Left lung (tissue), 4 donors: ENCODE measurements at regions not wholly inside any gene's neighbourhood (a gene's known extent, or its start where the extent isn't known, plus 50 kb on each side); places are given as distances from the start of the nearest gene placed in this dataset.
"Not testable (repeated sequence)": the region's sequence is repeated elsewhere in the genome, so short reads cannot be mapped to it uniquely, and the experiment has no call there.

Experiments used
- ATAC-seq: fragments of 200-7000 bp; cut with Tn5 transposase; one replicate; pipeline ENCODE4 v1.9.1; 2020; ENCODE audit warnings: moderate library complexity
- DNase-seq, 4 donors: peaks; one replicate each; pipeline ENCODE4 v3.0.0-alpha.2; 2013 to 2020
- H3K27ac ChIP-seq, 2 donors: fragments of 200-600 bp; sonication (generic) in 1 of 2; one replicate each; pipeline versions ENCODE4 v1.5.0 to v1.8.0; 2020 to 2021
- H3K27me3 ChIP-seq, 2 donors: fragments of 200-600 bp; sonication (generic) in 1 of 2; one replicate each; pipeline versions ENCODE4 v1.5.0 to v1.8.0; 2020 to 2021
- H3K36me3 ChIP-seq, 2 donors: fragments of 200-600 bp; sonication (generic) in 1 of 2; one replicate each; pipeline versions ENCODE4 v1.5.0 to v1.8.0; 2020 to 2021
- H3K4me1 ChIP-seq, 2 donors: fragments of 200-600 bp; one replicate each; pipeline ENCODE4 v1.8.0; 2021
- H3K4me3 ChIP-seq, 2 donors: fragments of 200-600 bp; sonication (generic) in 1 of 2; one replicate each; pipeline versions ENCODE4 v1.5.0 to v1.8.0; 2020 to 2021; ENCODE audit warnings: mild to moderate bottlenecking in 1 of 2
- H3K9me3 ChIP-seq, 2 donors: fragments of 200-600 bp; sonication (generic) in 1 of 2; one replicate each; pipeline versions ENCODE4 v1.5.0 to v1.8.0; 2020 to 2021
- intact Hi-C, 2 donors: fragments of 100-400 bp; cut with DNase I; formaldehyde crosslinking; loops; one replicate each; pipeline versions ENCODE4 v1.11.2 to v1.14.2; 2022
- TF ChIP-seq, protein P1 (sequence below), 2 donors: fragments of 200-600 bp; sonication (generic) in 1 of 2; IDR thresholded peaks; one replicate each; pipeline versions ENCODE4 v1.5.0 to v1.8.0; 2021; ENCODE audit warnings: antibody characterized with exemption in 2 of 2
- donor health status: DM: no; HTN: yes; CAD: no.
- donor health status: DM: no; HTN: no; CAD: no.

DNA sequence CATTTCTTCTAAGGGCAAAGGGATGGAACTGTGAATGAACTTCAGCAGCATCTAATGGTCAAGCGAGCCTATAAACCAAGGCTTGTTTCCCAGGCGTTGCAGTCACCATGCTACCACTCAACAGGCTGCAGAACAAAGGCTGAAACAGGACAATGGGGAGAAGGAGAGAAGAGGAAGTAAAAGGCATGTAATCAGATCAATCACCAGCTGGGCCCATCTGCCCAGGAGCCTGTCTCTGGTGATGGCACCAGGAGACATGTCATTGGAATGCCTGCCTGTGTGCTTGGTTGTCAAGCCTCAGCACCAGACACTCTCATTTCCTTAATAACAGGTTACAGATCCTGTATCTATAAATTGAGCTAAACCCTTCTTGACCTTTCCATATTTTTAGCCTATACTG lies 81.7 kb upstream of the UMPS start:
- Histone ChIP-seq H3K4me1 (no peaks in the 10 kb centered on the region), H3K9me3 (no peaks in the 10 kb centered on the region), H3K4me3 (no peak overlapping the region), H3K27ac (no peak overlapping the region), H3K27me3 (no peaks in the 10 kb centered on the region), H3K36me3 (peaks cover 0 to 5% of the 10 kb centered on the region in 2 donors)
- intact Hi-C loops = no loop called here
- DNase-seq (no peak), ATAC-seq (no peak)
- TF ChIP-seq, protein P1, sequence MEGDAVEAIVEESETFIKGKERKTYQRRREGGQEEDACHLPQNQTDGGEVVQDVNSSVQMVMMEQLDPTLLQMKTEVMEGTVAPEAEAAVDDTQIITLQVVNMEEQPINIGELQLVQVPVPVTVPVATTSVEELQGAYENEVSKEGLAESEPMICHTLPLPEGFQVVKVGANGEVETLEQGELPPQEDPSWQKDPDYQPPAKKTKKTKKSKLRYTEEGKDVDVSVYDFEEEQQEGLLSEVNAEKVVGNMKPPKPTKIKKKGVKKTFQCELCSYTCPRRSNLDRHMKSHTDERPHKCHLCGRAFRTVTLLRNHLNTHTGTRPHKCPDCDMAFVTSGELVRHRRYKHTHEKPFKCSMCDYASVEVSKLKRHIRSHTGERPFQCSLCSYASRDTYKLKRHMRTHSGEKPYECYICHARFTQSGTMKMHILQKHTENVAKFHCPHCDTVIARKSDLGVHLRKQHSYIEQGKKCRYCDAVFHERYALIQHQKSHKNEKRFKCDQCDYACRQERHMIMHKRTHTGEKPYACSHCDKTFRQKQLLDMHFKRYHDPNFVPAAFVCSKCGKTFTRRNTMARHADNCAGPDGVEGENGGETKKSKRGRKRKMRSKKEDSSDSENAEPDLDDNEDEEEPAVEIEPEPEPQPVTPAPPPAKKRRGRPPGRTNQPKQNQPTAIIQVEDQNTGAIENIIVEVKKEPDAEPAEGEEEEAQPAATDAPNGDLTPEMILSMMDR (IDR thresholded peaks at IDR 0.05) = no peak

GRCh38 chr3:124650798-124651197 lies 79.5 kb upstream of the UMPS start:
- Histone ChIP-seq H3K4me3 (no peak overlapping the region), H3K27ac (no peak overlapping the region), H3K27me3 (no peaks in the 10 kb centered on the region), H3K9me3 (no peaks in the 10 kb centered on the region), H3K36me3 (peaks cover 0 to 5% of the 10 kb centered on the region in 2 donors), H3K4me1 (no peaks in the 10 kb centered on the region)
- ATAC-seq (no peak), DNase-seq (no peak)
- TF ChIP-seq, protein P1 (IDR thresholded peaks at IDR 0.05) = no peak
- intact Hi-C loops = no loop called here

- H3K4me3 ChIP-seq, H3K27ac ChIP-seq, intact Hi-C loops, H3K4me1 ChIP-seq, DNase-seq, H3K36me3 ChIP-seq, ATAC-seq, H3K9me3 ChIP-seq, H3K27me3 ChIP-seq: not testable (repeated sequence)
Observed at GRCh38 chr3:124651416-124651815, 78.8 kb upstream of the UMPS start.

DNA sequence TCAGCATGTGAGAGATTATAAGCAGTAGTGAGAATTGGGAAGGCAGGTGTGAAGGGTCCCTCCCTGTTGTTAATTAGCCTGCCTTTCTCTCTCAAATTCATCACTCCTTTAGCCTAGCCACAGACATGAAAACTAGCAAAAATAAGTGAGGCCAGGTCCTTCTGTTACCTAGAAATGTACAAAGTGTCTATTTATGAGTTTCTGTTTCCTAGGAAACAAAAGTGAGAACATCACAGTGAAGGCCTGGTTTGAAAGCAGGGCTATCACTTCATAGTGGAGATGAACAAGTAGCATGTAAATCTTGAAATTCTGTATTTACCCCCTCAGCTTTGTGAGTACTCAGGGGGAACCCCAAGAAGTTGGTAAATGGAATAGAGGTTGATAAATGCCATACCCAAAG lies 78.2 kb upstream of the UMPS start:
- no peak overlapping the region for H3K27ac ChIP-seq
- TF ChIP-seq, protein P1 (IDR thresholded peaks at IDR 0.05) = no peak
- intact Hi-C loops = no loop called here
- H3K4me1 ChIP-seq = no peaks in the 10 kb centered on the region
- DNase-seq = no peak
- no peak overlapping the region for H3K4me3 ChIP-seq
- no peaks in the 10 kb centered on the region for H3K9me3 ChIP-seq
- no peaks in the 10 kb centered on the region for H3K27me3 ChIP-seq
- peaks cover 0 to 5% of the 10 kb centered on the region in 2 donors for H3K36me3 ChIP-seq
- no peak for ATAC-seq

GRCh38 chr3:124653071-124653796 lies 77.0 kb upstream of the UMPS start:
- peaks cover 0 to 12% of the 10 kb centered on the region in 2 donors for H3K36me3 ChIP-seq
- TF ChIP-seq, protein P1 (IDR thresholded peaks at IDR 0.05) = no peak
- ATAC-seq = no peak
- intact Hi-C loops = no loop called here
- H3K27me3 ChIP-seq = no peaks in the 10 kb centered on the region
- H3K9me3 ChIP-seq = no peaks in the 10 kb centered on the region
- no peak overlapping the region for H3K27ac ChIP-seq
- H3K4me3 ChIP-seq = no peak overlapping the region
- DNase-seq = no peak
- H3K4me1 ChIP-seq = no peaks in the 10 kb centered on the region
